Left lung (tissue), 4 donors: ENCODE measurements at regions not wholly inside any gene's neighbourhood (a gene's known extent, or its start where the extent isn't known, plus 50 kb on each side); places are given as distances from the start of the nearest gene placed in this dataset.

Source experiments
- ATAC-seq: fragments of 200-7000 bp; cut with Tn5 transposase; one replicate; pipeline ENCODE4 v1.9.1; 2020; ENCODE audit warnings: moderate library complexity
- DNase-seq, 4 donors: peaks; one replicate each; pipeline ENCODE4 v3.0.0-alpha.2; 2013 to 2020
- H3K27ac ChIP-seq, 2 donors: fragments of 200-600 bp; sonication (generic) in 1 of 2; one replicate each; pipeline versions ENCODE4 v1.5.0 to v1.8.0; 2020 to 2021
- H3K27me3 ChIP-seq, 2 donors: fragments of 200-600 bp; sonication (generic) in 1 of 2; one replicate each; pipeline versions ENCODE4 v1.5.0 to v1.8.0; 2020 to 2021
- H3K36me3 ChIP-seq, 2 donors: fragments of 200-600 bp; sonication (generic) in 1 of 2; one replicate each; pipeline versions ENCODE4 v1.5.0 to v1.8.0; 2020 to 2021
- H3K4me1 ChIP-seq, 2 donors: fragments of 200-600 bp; one replicate each; pipeline ENCODE4 v1.8.0; 2021
- H3K4me3 ChIP-seq, 2 donors: fragments of 200-600 bp; sonication (generic) in 1 of 2; one replicate each; pipeline versions ENCODE4 v1.5.0 to v1.8.0; 2020 to 2021; ENCODE audit warnings: mild to moderate bottlenecking in 1 of 2
- H3K9me3 ChIP-seq, 2 donors: fragments of 200-600 bp; sonication (generic) in 1 of 2; one replicate each; pipeline versions ENCODE4 v1.5.0 to v1.8.0; 2020 to 2021
- intact Hi-C, 2 donors: fragments of 100-400 bp; cut with DNase I; formaldehyde crosslinking; loops; one replicate each; pipeline versions ENCODE4 v1.11.2 to v1.14.2; 2022
- TF ChIP-seq, protein P1 (sequence below), 2 donors: fragments of 200-600 bp; sonication (generic) in 1 of 2; IDR thresholded peaks; one replicate each; pipeline versions ENCODE4 v1.5.0 to v1.8.0; 2021; ENCODE audit warnings: antibody characterized with exemption in 2 of 2
- donor health status: DM: no; HTN: yes; CAD: no.
- donor health status: DM: no; HTN: no; CAD: no.

- H3K4me1 ChIP-seq: no peaks in the 10 kb centered on the region
- no peaks in the 10 kb centered on the region for H3K36me3 ChIP-seq
- no peak for DNase-seq
- TF ChIP-seq, protein P1, sequence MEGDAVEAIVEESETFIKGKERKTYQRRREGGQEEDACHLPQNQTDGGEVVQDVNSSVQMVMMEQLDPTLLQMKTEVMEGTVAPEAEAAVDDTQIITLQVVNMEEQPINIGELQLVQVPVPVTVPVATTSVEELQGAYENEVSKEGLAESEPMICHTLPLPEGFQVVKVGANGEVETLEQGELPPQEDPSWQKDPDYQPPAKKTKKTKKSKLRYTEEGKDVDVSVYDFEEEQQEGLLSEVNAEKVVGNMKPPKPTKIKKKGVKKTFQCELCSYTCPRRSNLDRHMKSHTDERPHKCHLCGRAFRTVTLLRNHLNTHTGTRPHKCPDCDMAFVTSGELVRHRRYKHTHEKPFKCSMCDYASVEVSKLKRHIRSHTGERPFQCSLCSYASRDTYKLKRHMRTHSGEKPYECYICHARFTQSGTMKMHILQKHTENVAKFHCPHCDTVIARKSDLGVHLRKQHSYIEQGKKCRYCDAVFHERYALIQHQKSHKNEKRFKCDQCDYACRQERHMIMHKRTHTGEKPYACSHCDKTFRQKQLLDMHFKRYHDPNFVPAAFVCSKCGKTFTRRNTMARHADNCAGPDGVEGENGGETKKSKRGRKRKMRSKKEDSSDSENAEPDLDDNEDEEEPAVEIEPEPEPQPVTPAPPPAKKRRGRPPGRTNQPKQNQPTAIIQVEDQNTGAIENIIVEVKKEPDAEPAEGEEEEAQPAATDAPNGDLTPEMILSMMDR (IDR thresholded peaks at IDR 0.05): no peak
- no peaks in the 10 kb centered on the region for H3K9me3 ChIP-seq
- ATAC-seq: no peak
- no peaks in the 10 kb centered on the region for H3K27me3 ChIP-seq
- no peak overlapping the region for H3K4me3 ChIP-seq
- no peak overlapping the region for H3K27ac ChIP-seq
- intact Hi-C loops: no loop called here
Observed at GRCh38 chr14:98227727-98228111, 1044.3 kb downstream of the BCL11B start.

DNA sequence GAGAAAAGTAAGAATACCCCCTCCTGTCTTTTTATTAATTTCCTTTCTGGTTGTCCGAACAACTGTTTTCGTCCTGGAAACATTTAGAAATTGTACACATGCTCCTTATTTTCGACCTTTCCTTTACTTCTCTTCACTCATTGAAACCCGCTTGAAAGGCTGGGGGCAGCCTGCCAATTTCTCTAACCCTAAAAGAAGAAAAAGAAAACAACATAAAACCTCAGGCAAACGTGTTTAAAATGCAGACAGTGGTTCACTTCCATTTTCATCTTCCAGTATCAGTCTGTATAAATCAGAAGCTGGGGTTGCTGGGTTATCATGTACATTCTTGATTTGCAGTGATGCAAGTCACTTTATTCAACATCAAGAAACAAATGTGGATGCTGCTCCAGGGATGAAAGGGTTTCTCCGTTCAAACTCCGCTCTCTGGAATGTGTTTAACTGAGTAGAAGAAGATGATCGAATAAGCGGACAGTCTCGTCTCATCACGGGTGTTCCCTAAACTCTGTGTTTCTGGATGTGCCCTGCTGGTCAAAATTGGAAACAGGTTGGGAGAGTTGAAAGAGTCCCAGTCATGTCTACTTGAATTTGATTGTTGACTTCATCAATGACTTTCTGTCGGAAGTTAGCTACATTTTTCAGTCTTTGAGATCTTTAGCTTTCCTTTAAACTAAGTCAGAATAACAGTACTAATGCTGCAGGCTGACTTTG, 1042.2 kb downstream of the BCL11B start:
- intact Hi-C loops: no loop called here
- Histone ChIP-seq H3K4me3 (no peak overlapping the region), H3K4me1 (no peaks in the 10 kb centered on the region), H3K9me3 (no peaks in the 10 kb centered on the region), H3K27me3 (no peaks in the 10 kb centered on the region), H3K27ac (no peak overlapping the region), H3K36me3 (no peaks in the 10 kb centered on the region)
- ATAC-seq (no peak), DNase-seq (peak in 1 of 4 donors; percentile 2)
- TF ChIP-seq, protein P1 (IDR thresholded peaks at IDR 0.05): no peak

DNA sequence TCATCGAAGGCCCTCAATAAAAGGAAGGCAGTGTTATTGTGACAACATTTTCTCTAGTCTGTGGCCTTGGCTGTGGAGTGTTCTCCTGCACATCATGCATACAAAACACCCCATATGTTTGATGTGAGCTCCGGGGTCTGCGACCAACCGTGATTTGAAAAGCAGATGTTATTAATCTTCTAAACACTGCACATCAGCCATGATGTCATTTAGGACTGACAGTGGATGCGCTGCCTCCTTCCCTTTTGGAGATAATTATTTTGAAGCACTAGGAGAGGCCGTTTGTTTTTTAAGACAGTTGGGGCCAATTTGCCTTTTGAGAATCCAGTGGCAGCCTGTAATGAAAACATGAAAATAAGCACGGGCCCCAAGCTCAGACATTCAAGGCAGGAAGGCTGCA, 1041.6 kb downstream of the BCL11B start:
- Histone ChIP-seq H3K4me1 (no peaks in the 10 kb centered on the region), H3K36me3 (no peaks in the 10 kb centered on the region), H3K27me3 (no peaks in the 10 kb centered on the region), H3K9me3 (no peaks in the 10 kb centered on the region), H3K27ac (no peak overlapping the region), H3K4me3 (no peak overlapping the region)
- TF ChIP-seq, protein P1 (IDR thresholded peaks at IDR 0.05): no peak
- intact Hi-C loops: no loop called here
- no peak for ATAC-seq
- DNase-seq: no peak

GRCh38 chr14:98231210-98231609, 1040.8 kb downstream of the BCL11B start:
- Histone ChIP-seq H3K27me3 (no peaks in the 10 kb centered on the region), H3K27ac (no peak overlapping the region), H3K9me3 (no peaks in the 10 kb centered on the region), H3K36me3 (no peaks in the 10 kb centered on the region), H3K4me3 (no peak overlapping the region), H3K4me1 (no peaks in the 10 kb centered on the region)
- intact Hi-C loops: no loop called here
- TF ChIP-seq, protein P1 (IDR thresholded peaks at IDR 0.05): no peak
- DNase-seq: no peak
- ATAC-seq: no peak

DNA sequence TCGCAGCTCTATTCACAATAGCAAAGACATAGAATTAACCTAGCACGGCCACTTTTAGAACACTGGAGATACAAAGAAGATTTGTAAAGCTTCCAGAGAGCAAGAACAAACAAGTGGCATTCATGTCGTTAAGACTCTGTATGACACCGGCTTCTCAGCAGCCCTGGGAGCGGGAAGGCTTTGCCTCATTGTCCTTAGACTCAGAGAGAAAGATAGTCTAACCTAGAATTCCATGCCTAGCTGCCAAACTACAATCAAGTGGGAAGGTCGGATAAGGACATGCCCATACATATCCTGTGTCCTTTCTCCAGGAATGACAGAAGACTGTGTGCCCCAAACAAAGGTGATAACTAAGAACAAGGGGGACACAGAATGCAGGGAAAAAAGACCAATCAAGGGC, 1038.3 kb downstream of the BCL11B start:
- DNase-seq (no peak), ATAC-seq (no peak)
- intact Hi-C loops: no loop called here
- no peaks in the 10 kb centered on the region for H3K9me3 ChIP-seq
- H3K36me3 ChIP-seq: no peaks in the 10 kb centered on the region
- TF ChIP-seq, protein P1 (IDR thresholded peaks at IDR 0.05): no peak
- no peaks in the 10 kb centered on the region for H3K4me1 ChIP-seq
- H3K27ac ChIP-seq: no peak overlapping the region
- no peaks in the 10 kb centered on the region for H3K27me3 ChIP-seq
- no peak overlapping the region for H3K4me3 ChIP-seq
